A673 (cell line): ENCODE measurements at regions not wholly inside any gene's neighbourhood (a gene's known extent, or its start where the extent isn't known, plus 50 kb on each side); places are given as distances from the start of the nearest gene placed in this dataset.

Source experiments
- CTCF ChIP-seq: fragments of 300-800, 200-600 bp; sonication (generic); conservative IDR thresholded peaks from 2 replicates; pipeline ENCODE4 v1.5.1; 2017; ENCODE audit warnings: low read depth, mild to moderate bottlenecking, antibody characterized with exemption, low read length, moderate library complexity, mixed read lengths
- EZH2 ChIP-seq: fragments of 200-600 bp; sonication (generic); IDR thresholded peaks from 2 replicates; pipeline ENCODE4 v1.6.1; 2017; ENCODE audit warnings: borderline replicate concordance, low read depth, mild to moderate bottlenecking, mixed read lengths, antibody characterized with exemption, low read length; ENCODE audit not compliant: poor library complexity, severe bottlenecking

GRCh38 chrX:7771788-7772438, 71.1 kb upstream of the VCX start:
- TF ChIP-seq CTCF, result no peak
- TF ChIP-seq EZH2, result no peak
